Heart right ventricle (tissue), 16 donors: ENCODE measurements at regions not wholly inside any gene's neighbourhood (a gene's known extent, or its start where the extent isn't known, plus 50 kb on each side); places are given as distances from the start of the nearest gene placed in this dataset.

Source experiments
- ATAC-seq, 8 donors: fragments of 200-7000 bp; cut with Tn5 transposase; one replicate each; pipeline ENCODE4 v1.9.1; 2020; ENCODE audit warnings: mild to moderate bottlenecking in 8 of 8, moderate library complexity in 8 of 8, moderate number of reproducible peaks in 1 of 8
- DNase-seq, 2 donors: peaks; one replicate each; pipeline ENCODE4 v3.0.0-alpha.2; 2020
- H3K27ac ChIP-seq, 10 donors: fragments of 200-600 bp; sonication (generic) in 2 of 10; one replicate each; pipeline versions ENCODE4 v1.5.0 to v1.8.0; 2020 to 2022; ENCODE audit warnings: mild to moderate bottlenecking in 3 of 10
- H3K27me3 ChIP-seq, 7 donors: fragments of 200-600 bp; one replicate each; pipeline ENCODE4 v1.8.0; 2021 to 2022; ENCODE audit warnings: mild to moderate bottlenecking in 2 of 7
- H3K36me3 ChIP-seq, 9 donors: fragments of 200-600 bp; sonication (generic) in 1 of 9; one replicate each; pipeline versions ENCODE4 v1.5.0 to v1.8.0; 2020 to 2022; ENCODE audit warnings: mild to moderate bottlenecking in 2 of 9
- H3K4me1 ChIP-seq, 9 donors: fragments of 200-600 bp; sonication (generic) in 1 of 9; one replicate each; pipeline versions ENCODE4 v1.5.0 to v1.8.0; 2020 to 2022; ENCODE audit warnings: mild to moderate bottlenecking in 4 of 9
- H3K4me3 ChIP-seq, 10 donors: fragments of 200-600 bp; sonication (generic) in 2 of 10; one replicate each; pipeline versions ENCODE4 v1.5.0 to v1.8.0; 2020 to 2022; ENCODE audit warnings: mild to moderate bottlenecking in 7 of 10, moderate library complexity in 2 of 10
- H3K9me3 ChIP-seq, 11 donors: fragments of 200-600 bp in 10 of 11; sonication (generic) in 2 of 11; one replicate each; pipeline versions ENCODE4 v1.5.0 to v1.8.0; 2013 to 2022; ENCODE audit warnings: mild to moderate bottlenecking in 2 of 11, control low read depth in 1 of 11, moderate library complexity in 1 of 11
- WGBS, 2 donors: extraction: QIAGEN DNeasy Blood & Tissue Kit; methylation state at CpG; one replicate each; pipeline ENCODE4 v1.1.7; 2013; ENCODE audit warnings: inconsistent platforms in 1 of 2; 5-methylcytosine and 5-hydroxymethylcytosine counted together
- intact Hi-C, 10 donors: fragments of 100-400 bp; cut with DNase I; formaldehyde crosslinking; loops; one replicate each; pipeline versions ENCODE4 v1.11.1 to v1.14.2; 2022
- TF ChIP-seq, protein P1 (sequence below), 9 donors: fragments of 200-600 bp; sonication (generic) in 2 of 9; IDR thresholded peaks; one replicate each; pipeline versions ENCODE4 v1.5.0 to v1.8.0; 2021 to 2022; ENCODE audit warnings: antibody characterized with exemption in 9 of 9, mild to moderate bottlenecking in 5 of 9, moderate library complexity in 1 of 9
- donor health status: Arrhythmogenic right ventricular cardiomyopathy.
- donor health status: ischemic (EF 13 %, LVEDD 7.1; RV severe dilation, severe dysfunction).
- donor health status: healthy with polysubstance abuse.
- donor health status: DM: no; HTN: yes; CAD: no.
- donor health status: DM: no; HTN: no; CAD: no.
- donor health status: ischemic (EF 25% LVEDD 6.9; RV normal size, moderate dysfunction).
- donor health status: ischemic (EF 25% LVEDD 5.7; RV mildly dilated, moderate dysfunction).
- donor health status: healthy.
- donor health status: DM: yes; HTN: yes; CAD: no.
- donor health status: Ischemic cardiomyopathy.
- donor health status: ischemic (EF 35%, LVEDD 5.7; RV mildly dilated, moderate dysfunction).
- donor health status: nonischemic (EF 11% LVEDD 7.7; RV severe dilation, severe dysfunction).
- donor health status: DM: yes; HTN: yes; CAD: no.
- donor health status: PGD.
- donor health status: ischemic (EF 29% LVEDD 5.4; RV normal size, mild dysfunction).
- donor health status: nonischemic (EF 23%, LVEDD 6.1; RV moderate dilation, normal function).

DNA sequence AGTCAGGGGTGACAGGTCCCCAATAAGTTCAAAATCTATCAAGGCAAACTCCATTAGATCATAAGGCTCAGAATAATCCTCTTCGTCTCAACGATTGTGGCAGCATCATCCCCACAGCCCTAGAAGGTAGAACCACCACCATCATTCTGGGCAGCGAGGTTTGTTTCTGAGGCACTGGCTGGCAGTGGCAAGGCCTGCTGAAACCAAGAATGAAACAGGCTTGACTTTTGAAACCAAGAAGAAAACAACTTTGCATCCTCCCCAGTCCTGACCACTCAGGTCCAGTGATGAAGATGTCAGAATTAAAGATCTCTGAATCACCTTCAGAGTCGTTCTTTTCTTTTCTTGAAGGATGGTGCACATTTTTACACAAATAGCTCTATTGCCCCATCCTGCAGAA lies 152.6 kb upstream of the SYT1 start:
- intact Hi-C loops, result no loop called here
- H3K9me3 ChIP-seq, result no peaks in the 10 kb centered on the region
- no peak overlapping the region for H3K4me3 ChIP-seq
- WGBS, 2 donors, result 90 to 92% methylated on average over 4 of the region's 4 CpGs
- DNase-seq (no peak), ATAC-seq (no peak)
- no peaks in the 10 kb centered on the region for H3K27me3 ChIP-seq
- TF ChIP-seq, protein P1, sequence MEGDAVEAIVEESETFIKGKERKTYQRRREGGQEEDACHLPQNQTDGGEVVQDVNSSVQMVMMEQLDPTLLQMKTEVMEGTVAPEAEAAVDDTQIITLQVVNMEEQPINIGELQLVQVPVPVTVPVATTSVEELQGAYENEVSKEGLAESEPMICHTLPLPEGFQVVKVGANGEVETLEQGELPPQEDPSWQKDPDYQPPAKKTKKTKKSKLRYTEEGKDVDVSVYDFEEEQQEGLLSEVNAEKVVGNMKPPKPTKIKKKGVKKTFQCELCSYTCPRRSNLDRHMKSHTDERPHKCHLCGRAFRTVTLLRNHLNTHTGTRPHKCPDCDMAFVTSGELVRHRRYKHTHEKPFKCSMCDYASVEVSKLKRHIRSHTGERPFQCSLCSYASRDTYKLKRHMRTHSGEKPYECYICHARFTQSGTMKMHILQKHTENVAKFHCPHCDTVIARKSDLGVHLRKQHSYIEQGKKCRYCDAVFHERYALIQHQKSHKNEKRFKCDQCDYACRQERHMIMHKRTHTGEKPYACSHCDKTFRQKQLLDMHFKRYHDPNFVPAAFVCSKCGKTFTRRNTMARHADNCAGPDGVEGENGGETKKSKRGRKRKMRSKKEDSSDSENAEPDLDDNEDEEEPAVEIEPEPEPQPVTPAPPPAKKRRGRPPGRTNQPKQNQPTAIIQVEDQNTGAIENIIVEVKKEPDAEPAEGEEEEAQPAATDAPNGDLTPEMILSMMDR (IDR thresholded peaks at IDR 0.05), result no peak
- H3K36me3 ChIP-seq, result no peaks in the 10 kb centered on the region
- H3K4me1 ChIP-seq, result no peaks in the 10 kb centered on the region
- H3K27ac ChIP-seq, result no peak overlapping the region

DNA sequence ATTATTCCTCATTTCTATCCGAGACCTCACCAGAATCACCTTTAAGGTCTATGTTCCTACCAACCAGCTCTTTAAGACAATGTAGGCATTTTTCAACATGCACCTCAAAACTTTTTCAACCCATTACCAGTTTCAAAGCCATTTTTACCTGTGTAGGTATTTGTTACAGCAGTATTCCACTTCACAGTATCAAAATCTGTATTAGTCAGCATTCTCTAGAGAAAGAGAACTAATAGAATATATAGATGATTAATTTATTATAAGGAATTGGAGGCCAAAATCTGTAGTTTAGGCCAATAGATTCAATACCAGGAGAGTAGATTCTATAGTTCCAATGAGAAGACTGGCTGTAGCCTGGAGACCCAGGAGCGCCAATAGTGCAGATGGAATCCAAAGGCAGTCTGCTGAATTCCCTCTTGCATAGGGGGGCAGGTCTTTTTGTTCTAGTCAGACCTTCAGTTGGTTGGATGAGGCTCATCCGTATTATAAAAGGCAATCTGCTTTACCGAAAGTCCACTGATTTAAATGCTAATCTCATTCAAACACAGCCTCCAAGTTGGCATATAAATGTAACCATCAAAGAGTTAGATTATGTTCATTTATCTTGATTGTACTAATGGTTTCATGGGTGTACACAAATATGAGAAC lies 151.6 kb upstream of the SYT1 start:
- TF ChIP-seq, protein P1 (IDR thresholded peaks at IDR 0.05), result no peak
- H3K27ac ChIP-seq, result no peak overlapping the region
- no peaks in the 10 kb centered on the region for H3K9me3 ChIP-seq
- H3K4me3 ChIP-seq, result no peak overlapping the region
- WGBS, 2 donors, result 84 to 91% methylated on average over 4 of the region's 4 CpGs
- H3K36me3 ChIP-seq, result no peaks in the 10 kb centered on the region
- intact Hi-C loops, result no loop called here
- H3K27me3 ChIP-seq, result no peaks in the 10 kb centered on the region
- DNase-seq (no peak), ATAC-seq (no peak)
- H3K4me1 ChIP-seq, result no peaks in the 10 kb centered on the region

DNA sequence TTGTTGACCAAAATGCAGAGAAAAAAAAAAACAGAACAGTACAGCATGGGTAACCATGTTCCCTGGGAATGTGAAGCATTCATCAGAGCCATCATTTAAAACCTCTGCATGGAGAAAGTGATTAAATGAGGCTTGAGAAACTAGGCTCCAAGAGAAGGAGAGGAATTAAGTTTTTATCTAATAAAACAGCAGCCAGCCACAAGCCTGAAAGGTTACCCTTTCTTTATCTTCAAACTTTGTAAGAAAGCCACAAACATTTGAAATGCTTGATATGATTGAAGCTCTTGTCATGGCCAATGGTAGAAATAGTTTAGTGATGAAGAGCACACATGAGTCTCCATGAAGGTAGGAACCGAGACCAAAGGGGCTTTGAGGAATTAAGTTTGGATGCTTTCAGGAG lies 144.9 kb upstream of the SYT1 start:
- Histone ChIP-seq H3K36me3 (no peaks in the 10 kb centered on the region), H3K27me3 (no peaks in the 10 kb centered on the region), H3K4me3 (no peak overlapping the region), H3K4me1 (no peaks in the 10 kb centered on the region), H3K9me3 (no peaks in the 10 kb centered on the region), H3K27ac (no peak overlapping the region)
- DNase-seq, result no peak
- no peak for ATAC-seq
- TF ChIP-seq, protein P1 (IDR thresholded peaks at IDR 0.05), result no peak
- intact Hi-C loops, result no loop called here
- WGBS, 2 donors, result 88 to 89% methylated on average over 1 of the region's 1 CpG

DNA sequence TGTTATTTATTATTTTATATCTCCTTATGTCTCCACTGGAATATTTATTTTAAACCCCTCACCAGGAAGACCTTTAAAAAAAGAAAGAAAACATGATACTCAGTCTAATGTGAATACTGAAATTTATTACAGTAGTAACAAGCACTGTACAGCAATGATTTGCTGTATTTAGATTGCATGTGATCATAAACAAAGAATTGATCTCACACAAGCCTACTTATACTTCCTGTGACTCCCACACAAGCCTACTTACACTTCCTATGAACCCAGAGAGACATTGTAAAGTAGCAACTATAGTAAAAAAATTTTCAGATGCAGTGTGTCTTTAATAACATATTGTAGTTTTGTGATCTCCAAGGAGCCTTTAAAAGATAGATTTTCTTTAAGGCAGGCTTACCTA lies 142.7 kb upstream of the SYT1 start:
- intact Hi-C loops, result no loop called here
- no peak overlapping the region for H3K4me3 ChIP-seq
- ATAC-seq, result no peak

More for the DNA sequence above, 142.7 kb upstream of the SYT1 start:
- TF ChIP-seq, protein P1 (IDR thresholded peaks at IDR 0.05), result no peak
- H3K9me3 ChIP-seq, result no peaks in the 10 kb centered on the region
- DNase-seq, result no peak
- no peaks in the 10 kb centered on the region for H3K27me3 ChIP-seq
- H3K27ac ChIP-seq, result no peak overlapping the region
- no peaks in the 10 kb centered on the region for H3K4me1 ChIP-seq
- H3K36me3 ChIP-seq, result no peaks in the 10 kb centered on the region
